ENCODE measurements at regions not wholly inside any gene's neighbourhood (a gene's known extent, or its start where the extent isn't known, plus 50 kb on each side); places are given as distances from the start of the nearest gene placed in this dataset.

GRCh38 chr5:90336752-90337151, 72.8 kb downstream of the CETN3 start:
- TF ChIP-seq CTCF (IDR thresholded peaks at IDR 0.05), result no peak
- no peak for TF ChIP-seq POLR2A (IDR thresholded peaks at IDR 0.05)
